ENCODE measurements at regions not wholly inside any gene's neighbourhood (a gene's known extent, or its start where the extent isn't known, plus 50 kb on each side); places are given as distances from the start of the nearest gene placed in this dataset.

DNA sequence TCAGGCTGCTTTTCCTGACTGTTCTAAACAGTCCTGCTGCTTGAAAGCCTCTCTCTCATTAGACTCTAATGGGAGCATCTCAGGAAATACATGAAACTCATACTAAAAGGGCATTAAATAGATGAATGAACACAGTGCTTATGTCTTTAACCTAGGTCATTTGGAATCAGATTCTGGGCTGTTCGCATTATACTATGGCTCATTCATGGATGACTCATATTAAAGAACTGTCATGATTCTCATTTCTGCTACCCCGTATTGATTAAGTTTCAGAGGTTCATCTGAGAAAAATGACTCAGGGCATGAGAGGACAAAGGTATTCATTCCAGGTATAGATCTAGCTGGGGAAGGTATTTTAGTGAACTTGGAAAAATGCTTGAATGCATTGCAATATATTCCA is 335.5 kb downstream of the GJA1 start:
- TF ChIP-seq POLR2A (IDR thresholded peaks at IDR 0.05; ENCODE audit: low read depth, low read length) (no peak), POLR2AphosphoS5 (IDR thresholded peaks at IDR 0.05; ENCODE audit: low read depth, low read length) (no peak)
